Stimulated activated CD4-positive, alpha-beta T cell treated with anti-CD3 and anti-CD28 coated beads, Interleukin-2, amount 100 ng/mL, for 48 hours (primary cell): ENCODE measurements at regions not wholly inside any gene's neighbourhood (a gene's known extent, or its start where the extent isn't known, plus 50 kb on each side); places are given as distances from the start of the nearest gene placed in this dataset.

Source experiments
- DNase-seq, 2 donors: peaks; one replicate each; pipeline ENCODE4 v3.0.0-alpha.2; 2020

- DNase-seq = no peak
These were observed 487.2 kb upstream of the RASGRP1 start for GRCh38 chr15:39051626-39052322.

- no peak for DNase-seq
These were observed 487.7 kb upstream of the RASGRP1 start for GRCh38 chr15:39052323-39052705.

- DNase-seq = no peak
These were observed 488.9 kb upstream of the RASGRP1 start for GRCh38 chr15:39053480-39053879.

DNA sequence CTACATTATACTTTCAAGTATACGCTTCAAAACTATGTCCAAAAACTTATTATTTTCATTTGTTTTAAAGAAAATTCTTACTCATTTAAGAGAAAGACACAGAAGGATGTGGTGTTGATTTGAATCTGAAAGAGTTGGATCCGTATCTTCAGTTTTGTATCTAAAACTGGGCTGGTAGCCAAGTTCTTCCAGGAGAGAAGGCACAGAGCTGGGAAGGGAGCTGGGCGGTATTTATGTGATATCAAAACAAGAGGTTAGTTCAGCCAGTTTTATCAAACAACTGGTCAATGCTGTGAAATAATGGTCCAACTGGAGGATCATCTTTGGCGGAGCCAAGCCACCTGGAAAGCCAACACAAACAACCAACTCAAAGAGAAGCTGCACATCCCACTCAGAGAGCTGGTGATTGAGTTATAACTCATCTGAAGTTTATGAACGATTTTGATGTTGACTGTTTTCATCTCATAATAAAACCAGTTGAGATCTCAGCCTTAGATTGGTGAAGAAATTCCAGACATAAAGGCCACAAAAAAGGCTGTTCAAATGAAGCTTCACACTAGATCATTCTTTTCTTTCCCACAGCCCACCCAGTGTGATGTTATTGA, 489.6 kb upstream of the RASGRP1 start:
- DNase-seq = no peak

DNA sequence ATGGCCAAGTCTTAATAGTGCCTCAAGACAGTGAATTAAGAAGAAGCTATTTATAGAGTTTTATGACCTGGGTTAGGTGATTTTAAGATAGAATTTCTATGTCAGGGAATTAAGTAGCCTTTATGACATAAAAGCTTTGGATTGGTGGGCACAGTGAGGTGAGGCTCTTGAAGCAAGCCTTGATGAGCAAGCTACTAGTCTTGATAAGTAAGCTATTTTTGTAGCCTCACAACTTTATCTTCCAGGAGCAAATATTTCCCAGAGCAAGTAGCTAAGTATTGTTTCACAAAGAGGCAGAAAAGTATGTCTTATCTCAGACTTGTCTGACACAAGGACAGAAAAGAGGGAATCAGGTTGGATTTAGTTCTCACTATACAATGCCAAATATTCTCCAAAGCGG, 491.7 kb upstream of the RASGRP1 start:
- DNase-seq = no peak

DNA sequence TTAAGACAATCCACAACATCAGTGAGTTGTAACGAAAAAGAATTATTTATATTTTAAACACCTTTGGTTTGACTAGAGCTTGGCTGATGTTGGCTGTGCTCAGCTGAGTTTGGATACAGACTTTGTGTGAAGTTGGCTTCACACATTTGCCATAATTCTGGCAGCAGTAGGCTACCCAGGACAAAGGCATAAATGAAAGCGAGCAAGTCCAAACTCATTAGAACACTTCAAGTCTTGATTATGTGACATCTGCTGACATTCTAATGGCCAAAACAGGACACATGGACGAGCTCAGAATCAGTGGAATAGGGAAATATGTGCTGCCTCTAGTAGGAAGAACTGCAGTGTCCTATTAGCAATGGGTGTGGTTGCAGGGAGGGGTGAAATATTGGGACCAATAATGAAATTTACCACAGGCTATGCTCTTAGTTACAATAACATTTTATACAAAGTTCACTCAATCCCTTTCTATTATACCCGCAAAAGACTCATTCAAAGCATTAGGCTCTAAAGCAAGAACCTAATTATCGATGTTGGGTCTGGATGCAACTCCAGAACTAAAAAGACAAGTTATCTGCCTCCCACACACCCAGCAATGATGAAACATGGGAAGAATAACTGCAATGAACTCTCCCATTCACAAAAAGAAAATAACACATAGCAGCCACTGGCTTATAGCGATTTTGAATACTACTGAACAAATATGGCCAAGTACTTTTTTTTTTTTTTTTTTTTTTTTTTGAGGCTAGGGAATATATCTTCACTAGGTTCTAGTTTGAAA, 493.9 kb upstream of the RASGRP1 start:
- no peak for DNase-seq

- no peak for DNase-seq
These were observed 495.3 kb upstream of the RASGRP1 start for GRCh38 chr15:39059917-39060316.

DNA sequence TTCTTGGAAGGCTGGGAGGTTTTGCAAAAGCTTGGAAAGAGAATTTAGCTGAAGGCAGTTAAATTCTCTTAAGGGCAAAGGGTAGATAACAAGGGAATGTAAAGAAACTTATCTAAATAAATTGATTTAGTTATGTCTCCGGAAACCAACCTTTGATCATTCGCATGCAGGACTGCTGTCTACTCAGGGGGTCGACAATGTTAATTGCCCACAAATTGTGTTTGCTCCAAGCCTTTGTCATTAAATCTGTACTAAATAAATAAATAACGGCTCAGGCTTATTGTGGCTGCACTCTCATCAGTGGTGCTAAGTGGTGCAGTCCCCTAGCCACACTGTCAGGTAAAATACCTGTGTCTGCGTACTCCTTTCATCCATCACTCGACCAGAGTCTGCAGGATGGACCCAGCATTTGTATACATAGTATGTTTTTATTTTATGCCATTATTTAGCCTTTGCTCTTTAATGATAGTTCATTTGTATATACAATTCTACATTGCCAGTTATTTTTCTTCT, 497.4 kb upstream of the RASGRP1 start:
- DNase-seq = no peak

GRCh38 chr15:39066677-39067076, 502.1 kb upstream of the RASGRP1 start:
- DNase-seq = no peak

DNA sequence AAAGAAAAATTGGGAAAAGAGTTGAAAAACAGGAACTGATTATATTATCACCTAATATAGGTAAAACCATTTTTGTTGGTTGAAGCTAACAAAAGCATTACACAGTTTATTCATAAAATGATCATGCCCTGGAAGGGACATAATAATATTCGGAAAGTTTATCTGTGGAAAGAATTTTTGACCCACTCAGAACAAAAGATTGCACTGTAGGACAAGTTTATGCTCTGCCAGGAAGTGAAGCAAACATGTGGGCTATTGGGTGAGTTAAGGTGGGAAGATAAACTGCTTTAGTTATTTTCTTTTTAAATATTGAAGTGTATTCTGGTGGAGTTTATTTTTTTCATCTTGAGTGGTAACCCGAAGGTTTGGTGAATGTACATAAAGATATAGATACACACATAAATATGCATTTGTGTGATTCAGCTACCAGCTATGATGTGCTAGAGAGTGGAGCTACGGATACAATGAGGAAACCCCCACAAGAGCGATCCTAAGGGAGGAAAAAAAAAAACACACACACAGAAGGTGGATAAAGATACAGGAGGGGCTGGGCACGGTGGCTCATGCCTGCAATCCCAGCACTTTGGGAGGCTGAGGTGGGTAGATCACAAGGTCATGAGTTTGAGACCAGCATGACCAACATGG, 506.4 kb upstream of the THBS1 start:
- no peak for DNase-seq

DNA sequence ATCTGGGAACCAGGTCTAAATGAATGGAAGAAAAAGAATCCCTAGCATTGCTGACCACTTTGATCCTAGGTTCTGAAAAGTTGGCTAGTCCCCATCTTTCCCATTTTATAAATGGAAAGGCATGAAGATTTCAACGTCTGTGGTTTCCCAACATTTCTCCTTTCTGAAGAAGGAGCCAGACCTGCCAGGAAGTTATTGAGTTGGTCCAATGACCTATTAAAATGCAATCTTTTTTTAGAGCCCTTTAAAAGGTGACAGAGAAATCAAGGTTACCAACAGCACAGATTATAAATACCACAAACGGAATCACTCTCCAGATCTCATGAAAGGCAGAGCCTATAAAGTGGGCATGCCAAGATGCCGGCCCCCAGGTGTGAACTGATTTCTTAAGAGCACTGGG, 505.6 kb upstream of the THBS1 start:
- DNase-seq = no peak

DNA sequence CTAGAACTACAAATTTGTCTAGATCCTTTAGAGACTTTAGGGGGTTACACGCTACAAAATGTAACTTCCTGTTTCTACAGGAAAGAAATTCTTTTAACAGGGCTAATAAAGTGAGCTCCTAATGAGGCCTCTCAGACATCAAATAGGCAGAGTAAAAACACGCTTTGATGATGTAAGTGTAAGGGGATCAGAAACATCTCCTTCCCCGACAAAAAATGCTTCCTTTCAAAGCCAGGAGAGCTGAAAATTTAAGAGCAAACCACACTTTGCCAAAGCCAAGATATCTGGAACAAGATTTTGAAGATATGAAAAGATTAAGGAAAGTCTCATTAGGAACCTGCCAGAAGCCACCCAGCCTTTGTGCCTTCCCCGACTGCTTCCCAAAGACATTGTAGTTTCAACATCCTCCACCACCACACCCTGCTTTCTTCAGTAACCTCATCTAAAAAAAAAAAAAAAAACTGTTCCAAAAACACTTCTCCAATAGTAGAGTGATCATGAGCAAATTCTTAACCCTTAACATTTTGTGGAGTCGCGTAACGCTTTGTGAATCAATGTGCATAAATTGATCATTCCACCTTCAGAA, 505.0 kb upstream of the THBS1 start:
- no peak for DNase-seq

GRCh38 chr15:39078026-39078425, 502.9 kb upstream of the THBS1 start:
- DNase-seq = no peak

DNA sequence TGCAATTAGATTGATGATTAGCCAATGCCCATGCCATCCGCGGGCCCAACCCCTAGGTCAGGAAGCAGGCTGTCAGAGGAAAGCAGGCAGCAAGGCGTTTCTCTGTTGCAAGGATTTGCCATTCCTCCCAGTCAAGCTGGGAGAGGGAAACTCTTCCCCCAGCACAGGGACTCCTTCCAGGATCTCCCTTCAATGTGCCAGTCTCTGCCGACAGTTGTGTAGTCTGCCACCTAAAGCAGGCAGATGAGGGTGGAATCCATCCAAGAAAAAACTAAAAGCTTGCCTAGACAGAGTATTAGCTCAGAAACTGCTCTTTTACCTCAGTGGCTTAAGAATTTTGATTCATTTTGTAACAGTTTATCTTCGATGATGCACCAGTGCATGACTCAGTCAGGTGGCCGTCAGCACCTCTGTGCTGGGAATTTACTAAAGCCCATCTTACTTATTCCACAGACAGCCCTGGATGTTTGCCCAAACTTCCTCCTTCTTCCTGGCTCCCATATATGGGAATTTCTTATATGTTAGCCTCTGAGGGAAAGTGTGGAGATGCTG, 501.5 kb upstream of the THBS1 start:
- no peak for DNase-seq

DNA sequence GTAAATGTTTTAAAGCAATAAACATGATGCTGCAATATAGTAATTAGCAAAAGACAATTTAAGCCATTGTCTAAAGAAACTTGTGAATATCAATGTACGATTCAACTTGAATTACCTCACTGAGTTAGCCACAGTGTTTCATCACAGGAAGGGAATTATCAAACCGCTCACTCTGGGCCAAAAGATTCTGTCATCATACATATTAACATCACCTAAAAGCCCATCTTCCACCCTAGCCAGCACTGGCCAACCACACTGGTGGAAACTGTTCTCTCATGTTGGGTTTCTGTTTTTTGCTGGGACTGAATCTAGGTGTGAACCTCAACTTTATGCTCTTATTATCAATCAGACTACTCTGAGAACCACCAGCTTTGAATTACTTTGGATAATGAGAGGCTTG, 497.7 kb upstream of the THBS1 start:
- no peak for DNase-seq

- DNase-seq = no peak
These were observed 496.0 kb upstream of the THBS1 start for GRCh38 chr15:39084674-39085530.

GRCh38 chr15:39086641-39087040, 494.2 kb upstream of the THBS1 start:
- DNase-seq = no peak

GRCh38 chr15:39088156-39088555, 492.7 kb upstream of the THBS1 start:
- DNase-seq = no peak

- DNase-seq = no peak
These were observed 488.5 kb upstream of the THBS1 start for GRCh38 chr15:39092354-39092753.

DNA sequence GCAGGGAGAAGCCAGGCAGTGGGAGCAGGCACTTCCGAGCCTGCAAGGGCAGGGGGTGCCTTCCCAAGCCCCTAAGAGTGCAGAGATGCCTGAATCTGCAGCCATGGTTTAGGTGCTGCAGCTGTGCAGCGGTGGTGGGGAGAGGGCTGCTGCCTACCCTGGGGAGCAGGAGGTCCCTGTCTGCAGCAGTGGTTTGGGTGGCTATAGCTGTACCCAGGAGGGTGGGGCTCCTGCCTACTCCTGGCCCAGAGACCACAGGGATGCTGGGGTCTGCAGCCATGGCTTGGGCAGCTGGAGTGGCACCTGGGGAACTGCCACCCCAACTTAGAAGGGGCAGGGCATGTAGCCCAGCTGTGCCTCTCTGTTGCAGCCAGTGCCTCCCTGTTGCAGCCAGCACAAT, 488.1 kb upstream of the THBS1 start:
- no peak for DNase-seq

DNA sequence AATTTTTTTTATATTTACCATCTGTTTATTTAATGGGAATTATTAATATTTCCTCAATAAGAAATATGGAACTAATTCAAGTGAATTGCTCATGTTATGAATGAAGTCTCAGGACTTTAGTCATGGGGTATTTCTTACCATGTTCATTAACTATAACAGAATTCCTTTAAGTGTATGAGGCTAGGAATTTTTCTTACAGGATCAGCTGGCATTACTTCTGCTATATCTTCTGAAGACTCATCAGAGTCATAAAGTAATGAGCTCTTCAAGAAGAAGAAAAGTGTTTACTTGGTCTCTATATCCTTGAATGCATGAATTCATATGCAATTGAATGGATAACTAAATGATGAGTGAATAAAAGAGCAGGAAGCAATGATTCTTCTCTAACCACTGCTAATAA, 486.8 kb upstream of the THBS1 start:
- no peak for DNase-seq
